GM18519 (cell line): ENCODE measurements at regions not wholly inside any gene's neighbourhood (a gene's known extent, or its start where the extent isn't known, plus 50 kb on each side); places are given as distances from the start of the nearest gene placed in this dataset.

Experiments
- ATAC-seq: cut with Tn5 transposase; IDR thresholded peaks from one replicate; pipeline ENCODE4 v1.9.1; 2021; ENCODE audit warnings: mild to moderate bottlenecking, moderate library complexity; ENCODE audit not compliant: unreplicated experiment, low FRiP score

DNA sequence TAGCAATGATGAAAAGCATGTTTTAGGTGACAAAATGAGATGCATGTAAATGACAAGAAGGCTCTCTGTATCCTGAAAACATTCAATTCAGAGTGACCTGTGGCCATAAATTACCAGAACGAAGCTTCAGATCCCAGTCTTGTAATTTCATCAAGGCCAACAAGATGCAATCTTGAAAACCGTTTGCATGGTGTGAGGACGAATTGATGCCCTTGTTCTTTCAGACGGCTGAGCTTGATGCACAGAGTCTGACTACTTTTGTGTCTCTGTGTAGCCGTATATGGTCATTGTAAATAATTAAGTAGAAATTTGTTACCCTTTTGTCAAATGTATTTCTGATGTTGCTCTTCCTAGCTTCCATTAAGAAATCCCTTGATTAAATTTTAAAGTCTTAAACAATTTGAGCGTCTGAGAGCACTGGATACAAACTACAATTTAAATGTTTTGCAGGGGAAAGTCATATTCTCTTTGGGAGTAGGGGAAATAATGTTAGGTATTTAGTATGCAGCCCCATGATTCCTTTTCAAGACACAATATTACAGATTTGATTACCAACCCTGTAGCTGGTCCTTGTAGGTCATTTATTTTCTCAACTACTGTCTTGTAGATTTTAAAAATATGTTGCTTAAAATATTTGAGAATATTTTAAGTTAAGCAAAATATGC lies 125.8 kb upstream of the PCDH9 start:
- no peak for ATAC-seq

- no peak for ATAC-seq
Measured at GRCh38 chr13:67353941-67354340, 123.8 kb upstream of the PCDH9 start.

GRCh38 chr13:67353031-67353430 lies 122.9 kb upstream of the PCDH9 start:
- no peak for ATAC-seq

DNA sequence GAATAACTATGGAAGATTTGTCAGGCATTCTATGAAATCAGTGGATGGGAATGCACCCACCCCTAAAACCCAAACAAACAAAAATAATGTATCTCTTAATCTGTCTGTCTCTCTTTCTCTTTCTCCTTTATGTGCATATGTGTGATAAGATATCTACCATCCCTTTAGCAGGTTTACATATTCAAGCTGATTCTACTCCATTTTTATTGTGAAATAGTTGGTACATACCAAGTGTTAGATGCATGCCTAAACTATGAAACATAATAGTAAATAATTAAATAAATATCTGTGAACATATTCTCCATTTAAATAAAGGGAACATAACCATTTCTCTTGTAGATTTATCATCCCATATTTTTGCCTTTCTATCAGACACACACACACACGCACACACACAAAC lies 121.8 kb upstream of the PCDH9 start:
- no peak for ATAC-seq

GRCh38 chr13:67351114-67351513 lies 121.0 kb upstream of the PCDH9 start:
- ATAC-seq: no peak

- no peak for ATAC-seq
Measured at GRCh38 chr13:67343777-67344176, 113.6 kb upstream of the PCDH9 start.

GRCh38 chr13:67341406-67341805 lies 111.3 kb upstream of the PCDH9 start:
- no peak for ATAC-seq

DNA sequence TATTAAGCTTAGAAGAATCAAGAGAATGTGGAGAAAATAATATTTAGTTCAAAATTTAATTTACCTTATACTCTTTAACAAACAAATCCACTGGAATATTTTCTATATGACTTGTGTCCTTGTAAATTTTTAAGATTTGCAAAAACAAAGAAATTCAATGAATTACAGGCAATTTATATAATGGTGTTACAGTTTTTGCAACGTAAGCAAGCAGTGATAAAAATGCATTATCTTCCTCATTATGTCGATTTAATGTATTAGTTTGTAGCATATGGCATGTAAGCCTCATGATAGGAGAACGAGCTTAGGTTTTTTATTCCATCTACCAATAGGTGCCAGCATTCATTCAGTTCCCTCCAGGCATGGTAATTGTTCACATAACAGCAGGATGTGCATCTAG lies 100.0 kb upstream of the PCDH9 start:
- no peak for ATAC-seq

- no peak for ATAC-seq
Measured at GRCh38 chr13:67328895-67329294, 98.8 kb upstream of the PCDH9 start.

DNA sequence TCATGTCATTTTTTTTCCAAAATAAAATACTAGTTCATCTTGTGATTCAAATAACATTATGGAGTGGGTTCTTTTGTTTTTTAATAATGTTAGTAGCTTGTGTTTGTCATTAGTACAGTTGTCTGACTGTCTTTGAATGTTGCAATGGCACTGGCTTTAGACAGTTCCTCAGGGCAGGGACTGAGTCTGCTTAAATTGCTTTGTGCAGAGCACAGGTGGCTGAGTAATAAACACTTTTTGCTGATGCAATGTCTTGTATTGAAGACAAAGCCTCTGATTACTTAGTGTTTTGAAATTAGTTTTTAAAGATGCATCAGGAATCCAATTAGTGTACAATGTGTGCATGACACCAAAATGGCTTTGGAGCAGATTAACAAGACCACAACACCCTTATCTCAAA lies 88.7 kb upstream of the PCDH9 start:
- ATAC-seq: no peak

DNA sequence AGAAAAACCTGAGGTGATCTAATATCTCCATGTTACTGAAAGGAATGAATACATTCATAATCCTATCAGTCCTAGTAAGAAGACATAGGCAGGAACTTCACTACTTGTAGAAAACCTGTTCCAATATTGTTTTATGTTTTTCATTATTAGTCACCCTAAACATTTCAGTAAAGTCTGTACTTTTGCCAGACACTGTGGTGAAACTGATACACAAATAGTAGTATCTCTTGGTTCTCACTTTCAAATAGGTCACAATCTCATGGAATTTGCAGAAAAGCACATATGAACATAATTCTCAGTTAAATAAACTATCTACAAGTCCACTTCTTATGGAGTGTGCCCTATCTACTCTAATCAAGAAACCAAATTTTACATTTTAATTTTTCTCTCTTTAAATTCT lies 88.3 kb upstream of the PCDH9 start:
- ATAC-seq: no peak

GRCh38 chr13:67314405-67314804 lies 84.3 kb upstream of the PCDH9 start:
- no peak for ATAC-seq

DNA sequence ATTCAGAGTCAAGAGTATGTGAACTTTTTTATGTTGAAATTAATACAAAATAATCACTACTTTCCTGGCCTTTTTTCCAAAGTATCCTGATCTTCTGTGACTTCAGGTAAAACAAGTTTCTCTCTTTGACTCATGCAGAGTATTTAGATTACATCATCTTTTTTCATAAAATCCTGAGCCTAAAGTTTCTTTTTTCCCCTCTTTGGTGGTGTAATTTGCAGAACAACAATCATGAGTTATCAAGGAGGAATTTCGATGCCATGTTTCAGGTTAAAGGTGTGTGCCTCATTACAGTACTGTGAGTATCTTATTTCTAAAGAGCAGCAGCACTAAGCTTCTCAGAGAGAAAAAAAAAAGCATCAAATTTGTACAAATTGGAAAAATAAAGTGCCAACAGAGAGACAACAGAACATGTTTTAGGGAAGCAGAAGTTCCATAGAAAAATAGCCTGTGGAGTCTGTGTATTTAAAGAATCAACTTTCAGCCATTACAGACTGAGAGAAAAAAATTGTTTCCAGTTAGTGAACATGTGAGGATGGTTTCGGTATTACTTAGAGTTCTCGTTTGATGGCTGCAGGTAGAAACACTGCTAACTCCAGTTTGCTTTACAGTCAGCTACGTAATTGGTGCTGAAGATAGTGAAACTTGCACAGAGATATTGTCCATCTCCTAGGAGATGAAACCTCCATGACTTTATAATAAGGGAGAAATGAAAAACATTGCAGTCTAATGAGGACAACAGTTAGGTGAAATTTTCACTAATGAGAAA lies 78.1 kb upstream of the PCDH9 start:
- ATAC-seq: no peak

GRCh38 chr13:67306742-67307141 lies 76.6 kb upstream of the PCDH9 start:
- no peak for ATAC-seq

GRCh38 chr13:67303661-67304333 lies 73.7 kb upstream of the PCDH9 start:
- ATAC-seq: no peak

DNA sequence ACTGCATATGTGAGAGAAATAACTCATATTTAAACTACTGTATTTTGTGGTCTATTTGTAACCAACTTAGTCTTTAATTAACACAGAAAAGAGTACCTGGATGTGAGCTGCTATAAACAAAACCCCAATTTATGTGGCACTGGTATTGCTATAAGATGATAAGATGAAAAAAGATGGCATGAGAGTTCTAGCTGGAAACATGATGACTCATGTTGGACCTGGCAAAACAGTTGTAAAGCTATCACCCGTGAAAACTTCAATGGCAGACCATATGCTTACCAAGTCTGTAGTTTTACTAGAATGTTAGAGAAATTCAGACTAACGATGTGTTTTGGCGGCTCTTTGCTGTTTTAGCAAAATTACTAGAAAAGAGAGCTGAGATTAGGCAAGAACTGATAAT lies 69.6 kb upstream of the PCDH9 start:
- ATAC-seq: no peak

DNA sequence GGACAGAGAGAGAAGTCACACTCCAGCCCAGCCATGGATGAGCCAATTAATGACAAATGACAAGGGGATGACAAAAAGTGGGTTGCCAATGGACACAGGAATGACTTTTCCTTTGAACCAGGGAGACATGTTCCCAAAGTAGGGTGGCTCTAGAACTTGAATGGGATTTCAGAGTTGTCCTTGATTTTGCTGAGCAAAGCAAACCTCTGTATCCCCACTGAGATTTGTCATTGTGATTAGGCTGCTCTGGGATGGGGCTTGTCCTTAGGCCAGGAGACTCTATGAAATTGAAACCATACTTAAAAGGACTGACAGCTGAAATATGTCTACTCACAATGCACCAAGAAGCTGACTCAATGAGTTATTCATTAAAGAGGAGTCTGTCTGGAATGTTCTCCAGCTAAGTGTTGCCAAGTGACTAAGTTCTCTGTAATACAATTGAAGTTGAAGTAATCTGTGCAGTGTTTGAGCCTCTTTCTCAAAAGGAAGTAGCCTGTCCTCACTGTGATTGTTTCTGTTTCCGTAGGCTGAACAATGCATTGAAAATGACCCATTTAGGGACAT lies 69.0 kb upstream of the PCDH9 start:
- no peak for ATAC-seq

GRCh38 chr13:67298297-67298696 lies 68.2 kb upstream of the PCDH9 start:
- ATAC-seq: no peak

- ATAC-seq: no peak
Measured at GRCh38 chr13:67296511-67296910, 66.4 kb upstream of the PCDH9 start.

GRCh38 chr13:67292886-67293285 lies 62.8 kb upstream of the PCDH9 start:
- no peak for ATAC-seq

GRCh38 chr13:67285611-67286010 lies 55.5 kb upstream of the PCDH9 start:
- no peak for ATAC-seq
